GM18507 (cell line): ENCODE measurements at regions not wholly inside any gene's neighbourhood (a gene's known extent, or its start where the extent isn't known, plus 50 kb on each side); places are given as distances from the start of the nearest gene placed in this dataset.
"Not testable (repeated sequence)": the region's sequence is repeated elsewhere in the genome, so short reads cannot be mapped to it uniquely, and the experiment has no call there.

ENCODE experiments used
- DNase-seq: peaks from one replicate; pipeline ENCODE4 v3.0.0; 2011; ENCODE audit warnings: low read depth; ENCODE audit not compliant: insufficient read length; ENCODE audit errors: extremely low spot score
- FAIRE-seq: peaks from 2 replicates; lab custom pipeline; 2011; peaks lifted over from hg19 to GRCh38; lab: Jason Lieb, UNC

DNA sequence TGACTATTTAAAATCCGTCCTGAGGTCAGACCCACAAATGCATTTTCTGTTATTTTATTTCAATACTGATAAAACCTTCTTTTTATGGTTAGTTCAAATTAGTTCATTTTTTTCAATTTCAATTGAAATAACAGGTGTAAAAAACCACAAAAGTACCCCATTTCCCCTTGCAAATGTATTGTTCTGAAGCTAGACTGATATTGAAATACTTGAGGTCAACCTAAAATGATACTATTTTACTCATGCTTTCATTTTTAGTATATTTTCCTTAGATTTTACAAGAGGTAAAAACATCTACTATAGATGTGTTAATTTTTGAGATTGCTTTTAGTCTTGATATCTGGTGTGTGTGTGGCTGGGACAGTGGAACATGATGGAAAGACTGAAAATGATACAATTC lies 2237.8 kb downstream of the ARAP2 start:
- DNase-seq, FAIRE-seq: not testable (repeated sequence)

- no peak for FAIRE-seq
- no peak for DNase-seq
These were observed 2234.4 kb downstream of the ARAP2 start for GRCh38 chr4:34009951-34010350.

- no peak for FAIRE-seq
These were observed 2233.4 kb downstream of the ARAP2 start for GRCh38 chr4:34010751-34011519.

DNA sequence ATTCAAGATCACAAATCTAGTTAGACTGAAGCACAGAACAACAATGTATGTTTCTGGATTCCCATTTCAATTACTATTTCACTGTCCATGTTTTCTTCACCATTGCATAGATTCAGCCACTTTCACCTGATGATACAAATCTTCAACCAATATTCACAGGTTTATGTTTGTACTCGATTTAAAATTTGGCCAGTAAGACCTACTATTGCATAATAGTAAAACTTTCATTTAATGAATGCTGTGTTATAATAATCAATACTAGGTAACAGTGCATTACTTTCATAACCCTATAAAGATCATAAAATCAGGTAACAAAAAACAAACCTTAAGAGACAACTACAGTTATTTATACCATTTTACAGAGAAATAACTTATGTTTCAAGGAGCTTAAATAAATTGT lies 2209.1 kb downstream of the ARAP2 start:
- FAIRE-seq (no peak), DNase-seq (no peak)

More at GRCh38 chr4:34010751-34011519, 2233.4 kb downstream of the ARAP2 start:
- DNase-seq = no peak

- no peak for FAIRE-seq
These were observed 2207.0 kb downstream of the ARAP2 start for GRCh38 chr4:34037280-34037679.

DNA sequence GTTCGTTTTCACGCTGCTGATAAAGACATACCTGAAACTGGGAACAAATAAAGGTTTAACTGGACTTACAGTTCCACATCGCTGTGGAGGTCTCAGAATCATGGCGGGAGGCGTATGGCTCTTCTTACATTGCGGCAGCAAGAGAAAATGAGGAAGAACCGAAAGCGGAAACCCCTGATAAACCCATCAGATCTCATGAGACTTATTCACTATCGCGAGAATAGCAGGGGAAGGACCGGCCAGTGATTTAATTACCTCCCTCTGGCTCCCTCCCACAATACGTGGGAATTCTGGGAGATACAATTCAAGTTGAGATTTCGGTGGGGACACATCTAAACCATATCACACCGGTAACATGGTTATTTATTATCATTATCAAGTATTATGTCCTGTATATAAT lies 2204.5 kb downstream of the ARAP2 start:
- FAIRE-seq (no peak), DNase-seq (no peak)

More at GRCh38 chr4:34037280-34037679, 2207.0 kb downstream of the ARAP2 start:
- no peak for DNase-seq

- DNase-seq (no peak), FAIRE-seq (no peak)
These were observed 2201.2 kb downstream of the ARAP2 start for GRCh38 chr4:34043131-34043530.

- no peak for DNase-seq
These were observed 2197.7 kb downstream of the ARAP2 start for GRCh38 chr4:34046580-34046979.

DNA sequence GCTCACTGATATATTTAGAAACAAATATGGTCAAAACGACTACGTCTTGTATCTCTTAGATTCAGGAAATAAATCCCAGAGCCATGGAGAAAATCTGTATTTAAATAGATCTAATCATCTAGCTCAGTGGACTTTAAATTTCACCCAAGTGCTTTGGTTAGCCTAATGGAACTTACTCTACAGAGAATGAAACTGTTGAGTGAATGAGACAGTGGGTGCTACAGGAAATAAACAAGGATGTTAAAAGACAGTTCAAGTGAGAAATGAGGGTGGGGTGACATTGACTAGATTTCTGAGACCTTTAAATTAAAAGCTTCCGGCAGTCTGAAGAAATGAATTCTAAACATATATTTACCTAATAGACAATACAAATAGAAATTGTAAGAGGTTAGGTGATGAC lies 2197.0 kb downstream of the ARAP2 start:
- FAIRE-seq = no peak
- DNase-seq = no peak

More at GRCh38 chr4:34046580-34046979, 2197.7 kb downstream of the ARAP2 start:
- FAIRE-seq = no peak

DNA sequence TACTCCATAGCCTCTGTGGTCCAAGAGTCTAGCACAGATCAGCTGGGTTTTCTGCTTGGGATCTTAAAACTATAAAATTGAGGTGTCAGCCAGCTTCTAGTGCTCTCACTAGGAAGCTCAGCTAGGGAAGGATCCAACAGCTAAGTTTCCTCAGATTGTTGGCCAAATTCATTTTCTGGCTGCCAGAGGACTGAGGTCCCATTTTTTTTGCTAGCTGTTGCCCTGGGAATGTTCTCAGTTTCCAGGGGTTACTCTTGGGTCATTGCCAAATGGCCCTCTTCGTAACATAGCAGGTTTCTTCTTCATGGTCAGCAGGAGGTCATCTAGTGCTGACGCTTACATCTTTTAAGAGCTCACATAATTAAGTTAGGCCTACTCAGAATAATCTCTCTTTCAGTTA lies 2178.2 kb downstream of the ARAP2 start:
- FAIRE-seq (no peak), DNase-seq (no peak)

GRCh38 chr4:34091451-34091850 lies 2152.9 kb downstream of the ARAP2 start:
- DNase-seq (no peak), FAIRE-seq (no peak)

DNA sequence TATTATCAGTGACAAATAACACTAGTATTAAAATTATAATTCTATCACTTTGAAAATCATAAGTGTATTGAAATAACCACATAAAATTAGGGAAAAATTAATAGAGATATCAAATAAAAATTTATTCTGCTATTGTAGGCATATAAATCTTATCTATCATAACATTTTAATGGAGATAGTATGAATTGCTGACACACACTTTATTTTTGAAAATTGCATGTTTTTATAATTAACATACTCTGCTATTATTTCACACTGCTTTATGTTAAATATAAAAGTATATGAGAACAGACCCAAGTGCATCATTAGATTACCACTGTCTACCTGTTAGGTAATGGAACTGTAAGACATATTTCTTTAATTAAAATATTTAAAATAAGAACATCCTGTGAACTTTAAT lies 2150.2 kb downstream of the ARAP2 start:
- no peak for FAIRE-seq
- no peak for DNase-seq

GRCh38 chr4:34105311-34105710 lies 2139.0 kb downstream of the ARAP2 start:
- DNase-seq = no peak
- FAIRE-seq = no peak

DNA sequence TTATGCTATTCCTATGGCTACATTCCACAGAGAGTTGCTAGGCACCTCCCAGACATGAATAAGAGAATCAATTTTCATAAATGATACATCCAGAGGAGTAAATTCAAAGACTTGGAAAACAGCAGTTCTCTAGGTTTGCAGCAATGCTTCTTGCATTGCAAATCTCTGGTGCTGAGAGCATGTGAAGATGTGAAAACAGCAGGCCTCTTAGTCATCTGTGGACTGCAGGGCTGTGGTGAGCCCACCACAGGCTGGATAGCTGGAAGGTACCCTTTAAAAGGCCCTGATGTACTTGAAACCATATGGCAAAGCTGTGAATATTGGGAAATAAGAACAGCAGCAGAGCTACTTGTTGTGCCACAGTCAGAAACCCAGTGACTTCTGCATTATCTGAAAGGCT lies 2135.9 kb downstream of the ARAP2 start:
- no peak for DNase-seq
- FAIRE-seq = no peak

DNA sequence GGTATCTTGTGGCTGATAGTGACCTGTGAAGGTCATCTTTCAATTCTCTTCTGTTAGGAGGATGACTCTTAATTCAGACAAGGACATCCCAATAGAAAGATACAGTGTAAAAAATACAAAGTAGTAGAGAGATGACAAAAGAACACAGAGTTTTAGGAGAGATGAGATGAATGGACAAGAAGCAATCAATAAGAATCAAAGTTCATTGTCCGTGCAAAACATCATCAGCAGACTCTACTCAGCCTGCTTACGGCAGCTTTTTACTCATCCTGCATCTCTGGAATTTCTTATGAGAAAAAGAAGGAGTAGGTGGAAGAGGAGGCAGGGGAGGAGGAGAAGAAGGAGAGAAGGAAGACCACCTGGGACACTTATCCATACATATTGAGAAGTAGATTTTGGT lies 2131.7 kb downstream of the ARAP2 start:
- no peak for FAIRE-seq
- DNase-seq = no peak

- no peak for FAIRE-seq
- DNase-seq = no peak
These were observed 2105.9 kb downstream of the ARAP2 start for GRCh38 chr4:34138385-34138784.

DNA sequence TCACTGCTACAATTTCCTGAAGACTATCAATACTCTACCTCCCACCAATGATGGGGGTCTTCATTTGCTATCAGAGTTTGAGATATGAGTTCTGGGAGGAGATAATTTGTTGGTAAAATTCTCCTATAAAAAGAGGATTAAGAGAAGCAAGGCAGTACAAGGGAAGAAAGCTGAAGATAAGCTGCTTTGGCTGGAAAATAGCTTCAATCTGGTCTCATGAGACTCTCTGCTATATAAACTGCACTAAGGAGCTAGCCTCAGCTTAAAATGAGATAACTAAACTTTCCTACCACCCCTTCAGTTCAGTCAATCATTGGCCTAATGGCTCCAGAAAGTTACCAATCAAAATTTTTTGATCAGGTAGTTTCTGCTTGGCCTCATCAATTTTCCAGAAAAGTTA lies 2105.0 kb downstream of the ARAP2 start:
- FAIRE-seq (no peak), DNase-seq (no peak)

DNA sequence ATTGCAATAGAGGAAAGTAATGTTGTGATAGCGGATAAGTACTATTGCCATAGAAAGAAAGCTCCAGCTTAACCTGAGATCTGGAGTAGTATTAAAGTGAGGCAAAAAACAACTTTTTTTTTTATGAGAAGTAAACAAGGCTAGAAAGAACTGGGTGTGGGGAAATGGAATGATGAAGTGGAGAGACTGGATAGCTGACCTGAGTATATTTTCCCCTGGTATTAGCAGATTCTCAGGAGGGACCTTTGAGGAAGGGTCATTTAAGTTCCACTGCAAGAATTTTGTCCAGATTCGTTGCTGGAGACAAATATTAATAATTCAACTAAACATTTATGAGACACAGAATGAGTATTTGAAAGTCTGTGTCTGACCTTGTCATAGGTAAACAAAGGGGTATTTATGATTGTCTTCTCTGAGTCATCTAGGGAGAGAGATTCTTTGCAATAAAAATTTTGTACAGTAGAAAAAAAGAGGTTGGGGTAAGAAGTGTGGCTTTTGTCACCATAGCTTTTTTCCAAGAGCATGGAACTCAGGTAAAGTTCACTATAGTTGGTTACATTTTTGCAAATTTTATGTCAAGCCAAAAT lies 2095.9 kb downstream of the ARAP2 start:
- DNase-seq (no peak), FAIRE-seq (no peak)

DNA sequence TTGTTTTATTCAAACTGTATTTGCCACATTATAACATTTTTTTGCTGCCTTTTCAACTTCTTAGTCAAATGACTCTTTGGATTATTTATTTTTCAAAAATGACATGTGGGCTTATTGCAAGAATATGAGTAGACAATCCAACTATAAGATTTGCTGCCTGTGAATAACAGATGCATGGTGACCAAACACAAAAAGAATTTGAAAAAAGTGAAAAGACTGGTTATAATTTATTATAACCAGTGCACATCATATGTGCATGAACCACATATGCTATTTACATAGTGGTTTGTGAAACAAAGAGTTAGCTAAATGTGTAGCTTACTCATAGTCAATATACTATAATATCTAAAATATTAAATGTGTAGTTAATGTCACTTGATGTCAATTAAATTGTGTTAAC lies 2086.8 kb downstream of the ARAP2 start:
- DNase-seq = no peak

GRCh38 chr4:34158878-34159277 lies 2085.4 kb downstream of the ARAP2 start:
- DNase-seq (no peak), FAIRE-seq (no peak)

More for the DNA sequence above, 2086.8 kb downstream of the ARAP2 start:
- no peak for FAIRE-seq

DNA sequence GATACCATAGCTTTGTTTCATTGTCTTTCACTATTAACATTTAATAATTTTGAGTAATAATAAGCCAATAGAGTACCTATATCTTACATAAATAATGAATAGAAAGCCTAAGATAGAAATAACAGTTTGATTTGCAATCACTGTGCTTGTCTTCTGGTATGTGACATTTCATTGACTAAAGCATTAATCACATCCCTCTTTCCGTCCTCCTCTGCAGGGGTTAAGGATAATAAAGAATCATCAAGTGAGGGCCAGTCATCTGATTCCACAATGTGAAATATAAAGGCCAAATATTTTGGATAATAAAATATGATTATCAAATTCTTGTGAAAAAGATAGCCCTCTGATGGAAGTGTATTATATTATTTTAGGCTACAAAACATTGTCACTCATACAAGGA lies 2073.4 kb downstream of the ARAP2 start:
- FAIRE-seq (no peak), DNase-seq (no peak)
